ENCODE measurements at regions not wholly inside any gene's neighbourhood (a gene's known extent, or its start where the extent isn't known, plus 50 kb on each side); places are given as distances from the start of the nearest gene placed in this dataset.

DNA sequence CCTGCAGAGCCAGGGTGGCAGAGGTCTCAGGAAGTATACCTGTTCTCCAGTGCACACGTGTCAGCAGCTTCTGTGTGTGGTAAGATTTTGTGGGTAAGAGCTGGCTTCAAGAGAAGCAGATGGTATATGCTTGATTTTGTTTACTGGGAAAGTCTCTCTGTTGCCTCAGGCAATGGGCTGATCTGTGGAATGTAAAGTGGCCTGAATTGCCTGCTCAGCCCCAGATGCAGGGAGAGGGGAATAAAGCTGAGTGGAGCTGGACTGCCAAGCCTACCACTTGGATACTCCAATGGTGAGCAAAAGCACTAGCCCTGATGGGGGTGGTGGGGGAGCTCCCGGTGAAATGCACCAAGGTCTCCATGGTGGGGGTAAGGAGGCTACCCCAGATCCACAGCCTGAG, 156.1 kb downstream of the WDR11 start:
- in situ Hi-C loops (cut with HindIII; ENCODE audit: low pct_ligation_motif_present, low pct_unique_long_range_greater_than_20kb, low sequenced_read_pairs): no loop called here
- no peak for DNase-seq

DNA sequence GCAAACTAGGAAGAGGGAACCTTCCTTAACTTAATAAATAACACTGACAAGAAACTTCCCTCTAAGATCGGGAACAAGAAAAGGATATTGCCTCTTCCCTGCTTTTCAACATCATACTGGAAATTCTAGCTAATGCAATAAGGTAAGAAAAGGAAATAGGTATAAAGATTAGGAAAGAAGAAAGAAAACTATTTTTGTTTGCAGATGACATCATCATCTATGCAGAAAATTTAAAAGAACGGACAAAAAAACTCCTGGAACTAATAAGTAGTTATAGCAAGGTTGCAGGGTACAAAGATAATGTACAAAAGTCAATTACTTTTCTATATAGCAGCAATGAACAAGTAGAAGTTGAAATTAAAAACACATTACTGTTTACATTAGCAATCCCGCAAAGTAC, 164.8 kb downstream of the WDR11 start:
- in situ Hi-C loops (cut with HindIII; ENCODE audit: low pct_ligation_motif_present, low pct_unique_long_range_greater_than_20kb, low sequenced_read_pairs): no loop called here
- DNase-seq: no peak

DNA sequence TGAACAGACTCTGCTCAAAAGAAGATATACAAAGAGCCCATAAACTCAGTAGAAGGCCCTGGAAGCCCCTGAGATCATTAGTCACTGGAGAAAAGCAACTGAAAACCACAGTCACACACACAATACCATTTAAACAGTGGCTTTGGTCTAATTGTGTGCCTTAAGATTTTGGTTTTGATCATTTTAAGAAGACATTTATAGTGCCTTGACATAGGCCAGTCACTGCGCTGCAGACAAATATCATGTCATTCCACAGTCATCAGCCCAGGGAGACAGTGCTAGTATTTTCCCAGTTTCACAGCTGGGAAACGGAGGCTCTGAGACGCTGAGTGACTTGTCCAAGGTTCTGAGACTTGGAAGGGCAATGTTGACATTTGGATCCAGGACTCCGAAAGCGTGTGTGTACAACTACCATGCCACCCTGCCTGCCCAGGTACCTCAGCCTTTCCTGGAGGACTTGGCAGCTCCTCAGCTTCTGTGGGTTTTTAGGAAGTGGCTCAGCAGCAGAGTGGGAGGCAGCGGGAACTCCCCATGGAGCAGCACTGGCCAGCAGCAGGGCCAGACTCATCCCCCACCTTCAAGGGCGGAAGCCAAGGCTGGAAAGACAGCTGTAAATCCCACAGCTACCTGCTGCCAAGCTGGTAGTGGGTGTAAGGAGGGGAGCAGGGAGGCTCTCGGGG, 173.9 kb downstream of the WDR11 start:
- DNase-seq: no peak
- in situ Hi-C loops (cut with HindIII; ENCODE audit: low pct_ligation_motif_present, low pct_unique_long_range_greater_than_20kb, low sequenced_read_pairs): no loop called here

DNA sequence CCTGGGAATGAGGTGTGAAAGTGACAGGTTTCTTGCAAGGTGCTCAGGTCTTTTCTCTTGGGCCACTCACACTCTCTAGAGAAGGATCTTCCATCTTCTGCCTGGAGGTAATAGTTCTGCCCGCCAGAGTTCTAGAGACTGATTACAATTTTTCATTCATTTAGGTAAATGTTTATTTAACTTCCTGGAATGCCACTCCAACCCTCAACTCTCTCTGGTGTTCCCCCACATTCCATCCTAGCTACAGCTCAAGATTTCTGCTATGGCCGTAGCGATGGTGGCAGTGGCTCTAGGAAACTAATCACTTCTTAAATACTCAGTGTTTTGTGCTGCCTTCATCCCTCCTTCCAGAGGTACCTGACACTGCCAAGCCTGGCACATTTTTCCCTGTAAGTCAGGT, 174.6 kb downstream of the WDR11 start:
- no peak for DNase-seq
- in situ Hi-C loops (cut with HindIII; ENCODE audit: low pct_ligation_motif_present, low pct_unique_long_range_greater_than_20kb, low sequenced_read_pairs): no loop called here

DNA sequence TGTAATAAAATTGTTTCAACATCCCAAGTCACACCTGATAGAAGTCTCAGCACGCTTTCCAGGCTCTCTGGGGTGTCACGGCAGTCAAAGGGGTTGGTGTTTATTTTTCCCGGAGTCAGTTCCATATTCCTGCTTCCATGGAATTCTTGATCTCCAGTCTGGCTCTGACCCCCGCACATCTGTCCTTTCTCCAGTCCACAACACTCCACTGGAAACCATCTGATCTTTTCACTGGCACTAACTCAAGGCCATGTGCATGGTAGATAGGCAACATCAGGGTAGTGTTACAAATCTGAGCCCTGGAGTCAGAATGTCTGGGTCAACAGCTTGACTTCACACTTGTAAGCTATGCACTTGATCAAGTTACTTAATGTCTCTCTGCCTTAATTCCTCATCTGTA, 176.2 kb downstream of the WDR11 start:
- in situ Hi-C loops (cut with HindIII; ENCODE audit: low pct_ligation_motif_present, low pct_unique_long_range_greater_than_20kb, low sequenced_read_pairs): no loop called here
- no peak for DNase-seq

DNA sequence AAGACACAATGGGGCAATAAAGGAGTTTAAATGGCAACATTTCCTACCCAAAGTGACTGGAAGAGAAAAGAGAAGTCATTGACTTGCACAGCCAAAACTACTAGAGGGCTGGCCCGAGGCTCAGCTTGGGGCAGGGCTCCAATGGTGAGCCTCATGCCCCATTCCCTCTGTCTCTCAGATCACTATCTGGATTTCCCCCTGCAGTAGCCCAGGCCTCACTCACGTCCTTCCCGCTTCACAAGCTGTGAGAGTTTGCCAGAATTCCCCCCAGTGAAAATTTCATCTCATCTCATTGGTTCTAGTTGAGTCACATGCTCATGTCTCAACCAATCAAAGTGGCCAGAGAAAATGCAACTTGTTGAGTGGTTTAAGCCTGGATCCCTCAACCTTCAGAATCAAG, 181.3 kb downstream of the WDR11 start:
- DNase-seq: no peak
- in situ Hi-C loops (cut with HindIII; ENCODE audit: low pct_ligation_motif_present, low pct_unique_long_range_greater_than_20kb, low sequenced_read_pairs): no loop called here

DNA sequence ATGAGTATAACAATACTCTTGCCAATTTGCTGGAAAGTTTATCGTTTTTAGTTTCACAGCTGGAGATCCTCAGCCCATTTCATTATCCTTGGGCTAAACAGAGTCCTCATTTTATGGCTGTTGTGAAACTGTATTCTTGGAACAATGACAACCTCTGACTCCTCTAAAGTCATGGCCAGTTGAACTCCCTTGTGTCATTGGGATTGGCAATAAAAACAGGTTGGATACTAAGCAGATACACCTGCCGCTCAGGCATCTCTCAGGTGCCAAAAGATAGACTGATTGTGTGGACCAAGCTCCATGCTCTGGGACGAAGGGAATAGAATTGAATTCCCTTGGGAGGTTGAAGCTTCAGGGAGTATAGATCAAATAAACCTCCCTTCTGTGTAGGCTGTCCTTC, 182.2 kb downstream of the WDR11 start:
- in situ Hi-C loops (cut with HindIII; ENCODE audit: low pct_ligation_motif_present, low pct_unique_long_range_greater_than_20kb, low sequenced_read_pairs): no loop called here
- DNase-seq: no peak

DNA sequence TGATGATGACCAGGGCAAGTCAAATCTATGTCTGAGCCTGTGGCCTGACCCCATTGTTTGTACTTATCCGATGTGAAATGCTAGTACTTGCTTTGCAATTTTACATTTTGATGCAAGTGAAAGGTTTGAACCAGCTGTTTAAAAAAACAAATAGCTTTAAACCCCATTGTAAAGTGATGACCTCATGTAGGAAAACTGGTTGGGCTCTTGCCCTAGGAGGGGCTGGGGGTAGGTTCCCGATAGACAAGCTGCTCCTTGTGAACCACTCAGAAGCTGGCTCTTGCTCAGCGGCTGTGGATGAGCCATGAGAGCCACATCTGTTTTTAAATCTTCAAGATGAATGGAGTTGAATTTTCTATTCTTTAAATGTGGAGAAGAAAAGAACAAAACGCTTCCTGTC, 185.3 kb downstream of the WDR11 start:
- in situ Hi-C loops (cut with HindIII; ENCODE audit: low pct_ligation_motif_present, low pct_unique_long_range_greater_than_20kb, low sequenced_read_pairs): no loop called here

DNA sequence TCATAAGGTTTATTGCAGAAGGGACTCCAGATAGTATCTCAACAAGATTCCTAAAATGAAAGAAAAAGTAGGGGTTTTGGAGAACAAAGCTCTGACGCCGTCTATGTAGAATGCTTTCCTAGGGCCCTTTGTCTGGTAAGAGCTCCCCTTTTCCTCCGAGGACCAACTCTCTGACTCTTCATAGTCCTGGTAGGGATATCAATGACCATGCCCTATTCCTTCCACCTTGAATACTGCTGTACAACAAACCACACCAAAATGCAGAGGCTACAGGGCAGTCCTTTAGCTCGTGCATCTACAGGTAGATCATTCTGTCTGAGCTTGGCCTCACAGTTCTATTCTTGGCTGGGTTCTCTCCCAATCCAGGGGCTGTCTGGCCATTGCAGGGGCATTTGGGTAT, 190.3 kb downstream of the WDR11 start:
- in situ Hi-C loops (cut with HindIII; ENCODE audit: low pct_ligation_motif_present, low pct_unique_long_range_greater_than_20kb, low sequenced_read_pairs): no loop called here
- no peak for DNase-seq

More for the DNA sequence above, 185.3 kb downstream of the WDR11 start:
- no peak for DNase-seq

DNA sequence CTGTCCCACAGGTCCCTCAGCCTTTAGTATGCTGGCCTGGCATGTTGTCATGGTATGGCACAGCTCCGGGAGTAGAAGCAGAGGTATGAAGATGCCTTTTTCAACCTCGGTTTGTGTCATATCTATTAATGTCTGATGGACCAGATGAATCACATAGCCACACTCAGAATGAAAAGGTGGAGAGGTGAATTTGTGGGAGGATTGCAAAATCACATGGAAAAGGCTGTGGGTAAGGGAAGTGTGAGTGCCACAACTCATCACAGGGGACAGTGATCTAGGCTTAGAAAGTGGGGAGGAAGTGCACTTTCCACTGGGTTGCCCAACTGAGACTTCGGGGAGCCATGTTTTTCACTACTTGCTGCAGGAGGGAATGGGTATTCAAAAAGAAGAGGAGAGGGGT, 190.7 kb downstream of the WDR11 start:
- DNase-seq: no peak
- in situ Hi-C loops (cut with HindIII; ENCODE audit: low pct_ligation_motif_present, low pct_unique_long_range_greater_than_20kb, low sequenced_read_pairs): no loop called here

DNA sequence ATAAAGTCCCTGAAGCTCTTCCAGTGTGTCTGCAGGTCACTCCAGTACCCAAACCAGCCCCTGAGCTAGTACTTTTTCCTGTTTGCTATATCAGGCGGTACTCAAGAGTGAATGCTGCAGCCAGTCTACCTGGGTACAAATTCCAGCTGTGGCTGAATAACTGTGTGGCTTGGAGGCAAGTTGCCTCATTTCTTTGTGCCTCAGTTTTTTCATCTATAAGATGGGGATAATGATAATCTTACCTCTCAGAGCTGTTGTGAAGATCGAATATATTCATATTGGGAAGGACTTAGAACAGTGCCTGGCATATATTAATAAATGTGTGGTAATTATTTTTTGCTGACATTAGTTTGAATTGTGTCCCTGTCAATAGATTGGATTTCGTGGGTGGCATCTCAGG, 191.2 kb downstream of the WDR11 start:
- no peak for DNase-seq
- in situ Hi-C loops (cut with HindIII; ENCODE audit: low pct_ligation_motif_present, low pct_unique_long_range_greater_than_20kb, low sequenced_read_pairs): no loop called here

DNA sequence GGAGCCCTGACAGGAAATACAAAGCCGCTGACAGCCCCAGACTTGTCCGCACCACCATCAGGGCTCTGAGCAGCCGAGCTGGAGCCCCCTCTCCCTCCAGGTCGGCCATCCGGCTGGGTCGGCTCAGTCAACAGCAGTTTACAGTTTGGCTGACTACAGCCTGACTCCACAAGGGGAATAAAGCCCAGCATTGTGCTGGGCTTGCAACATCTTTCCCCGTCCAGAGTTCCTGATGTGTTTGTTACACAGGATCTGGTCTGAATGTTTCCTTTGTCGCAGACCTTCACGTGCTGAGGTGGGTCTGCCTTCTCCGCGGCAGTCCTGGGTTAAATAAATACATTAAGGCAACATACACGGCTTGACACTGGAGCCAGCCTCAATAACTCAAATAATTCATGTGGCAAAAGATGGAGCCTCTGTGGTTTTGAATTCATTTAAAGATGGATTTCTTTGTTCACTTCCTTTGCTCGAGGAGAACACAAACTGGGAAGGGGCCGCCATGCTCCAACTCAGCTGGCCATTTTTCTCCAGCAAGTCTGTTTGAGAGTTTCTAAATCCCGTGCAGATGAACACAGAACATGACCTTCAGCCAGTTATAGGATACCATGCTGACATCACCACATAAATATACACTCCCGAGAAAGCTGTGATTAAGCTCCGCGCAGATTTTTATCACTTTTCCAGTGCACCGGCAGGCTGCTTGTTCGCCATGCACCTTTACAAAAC, 192.1 kb downstream of the WDR11 start:
- in situ Hi-C loops (cut with HindIII; ENCODE audit: low pct_ligation_motif_present, low pct_unique_long_range_greater_than_20kb, low sequenced_read_pairs): no loop called here

DNA sequence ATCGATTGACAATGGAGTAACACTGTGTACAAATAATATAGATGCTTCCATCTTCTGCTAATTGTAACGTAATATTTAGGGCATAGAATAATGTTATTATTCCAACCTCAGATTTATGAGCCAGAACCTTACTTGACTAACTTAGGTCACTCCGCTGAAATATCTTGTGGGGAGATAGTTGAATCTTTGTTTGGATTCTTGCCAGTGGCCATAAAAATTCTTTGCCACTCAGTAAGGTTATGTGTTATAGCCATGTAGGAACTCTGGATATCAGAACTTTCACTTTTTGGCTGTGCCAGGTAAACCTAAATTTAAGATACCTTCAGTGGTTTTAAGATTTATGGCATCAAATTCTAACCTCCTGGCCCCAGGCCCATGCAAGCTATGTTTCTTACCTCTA, 197.6 kb downstream of the WDR11 start:
- in situ Hi-C loops (cut with HindIII; ENCODE audit: low pct_ligation_motif_present, low pct_unique_long_range_greater_than_20kb, low sequenced_read_pairs): no loop called here

More for the DNA sequence above, 192.1 kb downstream of the WDR11 start:
- DNase-seq: no peak

DNA sequence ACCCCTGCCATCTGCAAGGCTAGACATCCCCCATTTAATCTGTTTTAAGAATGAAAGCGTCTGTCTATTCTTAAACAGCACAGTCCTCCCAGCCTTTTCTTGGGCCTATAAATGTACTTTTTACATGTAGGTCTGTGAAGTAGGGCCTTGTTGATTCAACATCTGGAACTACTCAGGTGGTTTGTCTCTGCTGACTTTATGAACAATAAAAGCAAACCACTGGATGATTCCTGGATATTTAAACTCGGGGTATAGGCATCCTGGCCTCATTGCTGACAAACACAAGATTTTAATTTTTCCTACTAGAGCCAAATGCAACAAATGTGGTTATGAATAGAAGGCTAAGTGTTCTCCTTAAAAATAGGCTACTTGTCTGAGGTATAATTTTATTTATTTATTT, 198.3 kb downstream of the WDR11 start:
- in situ Hi-C loops (cut with HindIII; ENCODE audit: low pct_ligation_motif_present, low pct_unique_long_range_greater_than_20kb, low sequenced_read_pairs): no loop called here
- no peak for DNase-seq

More for the DNA sequence above, 197.6 kb downstream of the WDR11 start:
- DNase-seq: no peak

DNA sequence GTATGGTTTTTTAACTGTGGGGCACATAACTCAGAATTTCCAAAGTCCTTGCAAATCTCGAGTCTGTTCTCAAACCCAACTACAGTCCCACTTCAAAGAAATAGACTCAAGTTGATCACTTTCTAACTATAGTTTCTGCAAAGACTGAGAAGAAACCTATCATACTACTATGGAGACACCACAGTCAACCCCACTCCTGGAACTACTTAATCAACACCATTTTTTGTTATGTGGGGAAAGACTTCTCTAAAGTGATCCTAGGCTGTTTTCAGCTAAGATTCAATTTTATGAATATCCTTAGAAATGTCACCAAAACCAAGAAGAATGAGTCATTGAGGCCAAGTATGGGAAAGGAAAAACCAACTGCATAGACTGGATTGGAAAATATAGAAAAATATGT, 198.8 kb downstream of the WDR11 start:
- in situ Hi-C loops (cut with HindIII; ENCODE audit: low pct_ligation_motif_present, low pct_unique_long_range_greater_than_20kb, low sequenced_read_pairs): no loop called here
- DNase-seq: no peak

DNA sequence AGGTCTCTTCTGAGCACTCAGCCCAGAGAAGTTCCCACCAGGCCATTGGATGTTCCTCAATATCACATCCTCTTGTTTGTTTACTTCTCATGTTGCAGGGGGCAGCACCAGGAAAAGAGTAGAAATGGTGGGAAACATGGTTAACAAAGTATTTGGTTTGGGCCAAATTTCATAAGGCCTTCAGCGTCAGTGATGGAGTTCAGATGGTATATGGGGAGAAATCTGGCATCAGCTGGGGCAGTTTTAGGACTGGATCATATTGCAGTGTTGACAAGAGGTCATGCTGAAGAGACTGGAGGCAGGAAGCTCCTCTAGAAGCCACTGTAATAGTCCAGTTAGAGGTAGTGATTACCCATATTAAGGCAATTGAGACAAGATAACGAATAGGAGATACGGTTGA, 200.0 kb downstream of the WDR11 start:
- DNase-seq: no peak
- in situ Hi-C loops (cut with HindIII; ENCODE audit: low pct_ligation_motif_present, low pct_unique_long_range_greater_than_20kb, low sequenced_read_pairs): no loop called here

DNA sequence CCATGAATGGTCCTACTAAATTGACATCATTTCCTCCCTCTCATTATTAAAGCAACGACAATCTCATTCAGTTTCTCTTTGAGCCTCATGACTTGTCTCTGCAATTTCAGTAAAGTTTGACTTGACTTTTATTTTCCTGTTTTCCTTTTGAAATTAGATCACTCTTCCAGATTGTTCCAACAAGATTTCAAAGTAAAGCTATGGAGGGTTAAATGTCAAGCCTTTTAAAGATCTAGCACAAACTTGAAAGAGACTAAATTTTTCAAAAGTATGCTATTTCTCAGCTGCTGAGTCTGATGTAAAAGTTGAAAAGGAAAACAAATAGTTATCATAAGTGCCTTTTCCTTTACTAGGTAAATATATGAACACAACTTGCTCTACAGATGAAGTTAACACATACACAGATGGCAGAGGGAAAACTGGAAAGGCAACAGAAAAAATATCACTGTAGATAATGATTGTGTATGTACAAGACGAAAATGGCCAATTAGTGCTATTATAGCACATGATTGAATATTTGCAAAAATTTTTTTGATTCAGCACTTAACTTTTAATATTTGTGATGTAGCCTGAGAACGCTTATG, 200.6 kb downstream of the WDR11 start:
- in situ Hi-C loops (cut with HindIII; ENCODE audit: low pct_ligation_motif_present, low pct_unique_long_range_greater_than_20kb, low sequenced_read_pairs): no loop called here
- DNase-seq: no peak

DNA sequence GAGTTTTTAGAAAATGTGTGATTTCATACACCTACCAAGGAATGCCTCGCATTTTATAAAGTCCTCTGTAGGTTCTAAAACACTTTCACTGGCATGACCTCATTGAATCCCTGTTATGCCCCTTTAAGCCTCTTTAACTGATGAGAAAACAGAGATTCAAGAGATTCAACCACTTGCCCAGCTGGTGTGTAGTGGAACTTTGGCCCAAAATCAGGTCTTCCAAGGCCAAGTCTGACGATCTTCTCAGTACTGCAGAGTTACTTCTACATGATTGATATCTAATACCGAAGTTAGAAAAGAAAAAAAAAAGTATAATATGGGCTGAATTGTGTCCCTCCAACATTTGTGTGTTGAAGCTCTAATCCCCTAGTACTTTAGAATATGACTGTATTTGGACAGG, 202.0 kb downstream of the WDR11 start:
- in situ Hi-C loops (cut with HindIII; ENCODE audit: low pct_ligation_motif_present, low pct_unique_long_range_greater_than_20kb, low sequenced_read_pairs): no loop called here
- no peak for DNase-seq

DNA sequence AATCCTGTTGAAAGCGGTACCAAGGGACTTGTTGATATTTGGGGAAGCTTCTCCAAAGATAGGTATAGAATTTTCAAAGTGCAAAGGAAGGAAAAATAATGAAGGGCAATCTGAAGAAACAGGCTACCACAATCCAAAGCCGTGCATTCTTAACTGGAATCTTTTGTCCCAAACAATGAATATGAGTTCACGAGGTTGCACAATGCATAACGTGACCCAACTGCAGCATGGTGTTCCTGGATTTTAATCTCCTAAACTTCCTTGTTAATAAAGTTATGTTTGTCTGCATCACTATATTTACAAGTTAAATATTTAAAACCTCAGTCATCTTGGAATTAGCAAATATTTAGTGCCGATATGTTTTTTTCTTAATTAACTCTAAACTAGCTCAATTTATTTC, 203.7 kb downstream of the WDR11 start:
- in situ Hi-C loops (cut with HindIII; ENCODE audit: low pct_ligation_motif_present, low pct_unique_long_range_greater_than_20kb, low sequenced_read_pairs): no loop called here
- DNase-seq: no peak

DNA sequence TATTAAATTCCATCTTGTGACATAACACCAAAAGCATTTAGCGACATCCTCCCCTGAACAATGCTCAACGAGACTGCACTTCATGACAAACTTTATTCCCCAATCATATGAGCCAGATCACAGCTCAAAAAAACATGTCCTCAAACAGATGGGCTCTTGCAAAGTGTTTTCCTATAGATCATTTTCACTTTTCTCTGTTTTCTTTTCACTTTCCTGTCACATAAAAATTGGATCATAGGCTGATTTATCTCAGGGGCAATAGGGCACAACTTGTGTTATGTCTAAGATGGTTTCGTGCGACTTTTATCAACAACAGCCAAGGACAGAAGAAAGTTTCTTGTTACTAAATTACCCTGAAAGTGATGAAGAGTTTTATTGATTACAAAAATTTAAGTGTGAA, 206.1 kb downstream of the WDR11 start:
- in situ Hi-C loops (cut with HindIII; ENCODE audit: low pct_ligation_motif_present, low pct_unique_long_range_greater_than_20kb, low sequenced_read_pairs): no loop called here
- no peak for DNase-seq
